MM.1S (cell line): ENCODE measurements at regions not wholly inside any gene's neighbourhood (a gene's known extent, or its start where the extent isn't known, plus 50 kb on each side); places are given as distances from the start of the nearest gene placed in this dataset.

Experiments
- EZH2phosphoT487 ChIP-seq: fragments of 300-600 bp; sonication (generic); IDR thresholded peaks from 2 replicates; pipeline ENCODE4 v1.6.1; 2018; ENCODE audit warnings: antibody characterized with exemption, low read length
- TF ChIP-seq, protein P1 (sequence below): fragments of 300-600 bp; sonication (generic); IDR thresholded peaks from 2 replicates; pipeline ENCODE4 v1.5.1; 2016; ENCODE audit warnings: antibody characterized with exemption, low read length, mixed read lengths

DNA sequence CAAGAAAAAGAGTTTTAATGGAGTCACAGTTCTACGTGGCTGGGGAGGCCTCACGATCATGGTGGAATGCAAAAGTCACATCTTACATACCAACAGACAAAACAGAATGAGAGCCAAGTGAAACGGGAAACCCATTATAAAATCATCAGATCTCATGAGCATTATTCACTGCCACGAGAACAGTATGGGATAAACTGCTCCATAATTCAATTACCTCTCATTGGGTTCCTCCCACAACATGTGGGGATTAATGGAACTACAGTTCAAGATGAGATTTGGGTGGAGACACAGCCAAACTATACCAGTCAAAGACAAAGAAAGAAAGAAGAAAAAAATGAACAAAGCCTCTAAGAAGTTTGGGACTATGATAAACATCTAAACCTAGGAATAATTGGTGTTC lies 158.9 kb downstream of the GC start:
- TF ChIP-seq, protein P1, sequence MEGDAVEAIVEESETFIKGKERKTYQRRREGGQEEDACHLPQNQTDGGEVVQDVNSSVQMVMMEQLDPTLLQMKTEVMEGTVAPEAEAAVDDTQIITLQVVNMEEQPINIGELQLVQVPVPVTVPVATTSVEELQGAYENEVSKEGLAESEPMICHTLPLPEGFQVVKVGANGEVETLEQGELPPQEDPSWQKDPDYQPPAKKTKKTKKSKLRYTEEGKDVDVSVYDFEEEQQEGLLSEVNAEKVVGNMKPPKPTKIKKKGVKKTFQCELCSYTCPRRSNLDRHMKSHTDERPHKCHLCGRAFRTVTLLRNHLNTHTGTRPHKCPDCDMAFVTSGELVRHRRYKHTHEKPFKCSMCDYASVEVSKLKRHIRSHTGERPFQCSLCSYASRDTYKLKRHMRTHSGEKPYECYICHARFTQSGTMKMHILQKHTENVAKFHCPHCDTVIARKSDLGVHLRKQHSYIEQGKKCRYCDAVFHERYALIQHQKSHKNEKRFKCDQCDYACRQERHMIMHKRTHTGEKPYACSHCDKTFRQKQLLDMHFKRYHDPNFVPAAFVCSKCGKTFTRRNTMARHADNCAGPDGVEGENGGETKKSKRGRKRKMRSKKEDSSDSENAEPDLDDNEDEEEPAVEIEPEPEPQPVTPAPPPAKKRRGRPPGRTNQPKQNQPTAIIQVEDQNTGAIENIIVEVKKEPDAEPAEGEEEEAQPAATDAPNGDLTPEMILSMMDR: no peak
- no peak for TF ChIP-seq EZH2phosphoT487
